ENCODE measurements at regions not wholly inside any gene's neighbourhood (a gene's known extent, or its start where the extent isn't known, plus 50 kb on each side); places are given as distances from the start of the nearest gene placed in this dataset.

GRCh38 chr13:108437496-108437895, 168.0 kb downstream of the TNFSF13B start:
- no peak for TF ChIP-seq CTCF (IDR thresholded peaks at IDR 0.05; ENCODE audit: low read length)
- no peak for TF ChIP-seq EZH2 (IDR thresholded peaks at IDR 0.05; ENCODE audit: borderline replicate concordance, low read length)

All from OCI-LY1 (cell line).